Ectodermal cell (in vitro differentiated cells): ENCODE measurements at regions not wholly inside any gene's neighbourhood (a gene's known extent, or its start where the extent isn't known, plus 50 kb on each side); places are given as distances from the start of the nearest gene placed in this dataset.
"Not testable (repeated sequence)": the region's sequence is repeated elsewhere in the genome, so short reads cannot be mapped to it uniquely, and the experiment has no call there.

ENCODE experiments used
- H3K27ac ChIP-seq: 2 replicates; pipeline ENCODE4 v1.7.0; 2013; ENCODE audit warnings: mild to moderate bottlenecking, low read depth, low read length; ENCODE audit not compliant: insufficient read depth, poor library complexity, severe bottlenecking
- H3K27me3 ChIP-seq: 2 replicates; pipeline ENCODE4 v1.7.0; 2013; ENCODE audit warnings: mild to moderate bottlenecking, low read length; ENCODE audit not compliant: insufficient read depth, control insufficient read depth, poor library complexity, severe bottlenecking
- H3K36me3 ChIP-seq: one replicate; pipeline ENCODE4 v1.7.0; 2013; ENCODE audit warnings: low read length; ENCODE audit not compliant: control insufficient read depth, insufficient read depth
- H3K4me1 ChIP-seq: one replicate; pipeline ENCODE4 v1.7.0; 2013; ENCODE audit warnings: low read length; ENCODE audit not compliant: control insufficient read depth, insufficient read depth
- H3K4me3 ChIP-seq: 2 replicates; pipeline ENCODE4 v1.7.0; 2013; ENCODE audit warnings: low read depth, low read length, control low read depth; ENCODE audit not compliant: insufficient read depth
- H3K9me3 ChIP-seq: 2 replicates; pipeline ENCODE4 v1.7.0; 2013; ENCODE audit warnings: mild to moderate bottlenecking, low read length, moderate library complexity; ENCODE audit not compliant: control insufficient read depth
- WGBS, 2 experiments: methylation state at CpG; one replicate each; pipeline ENCODE4 v1.1.7; 2013; ENCODE audit warnings: missing lambda C conversion rate in 2 of 2; 5-methylcytosine and 5-hydroxymethylcytosine counted together

DNA sequence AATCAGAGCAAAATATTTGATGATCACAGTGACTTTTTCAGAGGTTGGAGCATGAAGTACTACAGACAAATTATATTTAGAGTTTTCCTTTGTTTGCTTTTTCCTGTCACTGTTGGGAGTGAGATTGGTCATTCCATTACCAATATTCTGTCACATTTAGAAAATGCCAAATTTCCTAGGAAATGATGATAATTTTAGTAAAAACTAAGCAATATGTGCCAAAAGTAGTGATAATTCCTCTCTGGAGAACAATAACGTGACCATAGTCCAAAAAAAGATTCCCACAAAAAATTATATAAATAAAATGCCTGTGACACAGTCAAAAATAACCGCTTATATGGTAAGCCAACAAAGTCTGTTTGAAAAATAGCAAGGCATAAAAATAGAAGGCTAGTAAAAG lies 2719.4 kb downstream of the PCDH9 start:
- no peaks in the 10 kb centered on the region for H3K9me3 ChIP-seq
- 100% methylated on average over 2 of the region's 2 CpGs; no CpG with 5 or more reads in 1 of the 2 experiments for WGBS, 2 experiments
- H3K4me3 ChIP-seq, result no peak overlapping the region
- H3K36me3 ChIP-seq, result no peaks in the 10 kb centered on the region
- no peaks in the 10 kb centered on the region for H3K27me3 ChIP-seq
- no peak overlapping the region for H3K27ac ChIP-seq
- H3K4me1 ChIP-seq, result no peaks in the 10 kb centered on the region

DNA sequence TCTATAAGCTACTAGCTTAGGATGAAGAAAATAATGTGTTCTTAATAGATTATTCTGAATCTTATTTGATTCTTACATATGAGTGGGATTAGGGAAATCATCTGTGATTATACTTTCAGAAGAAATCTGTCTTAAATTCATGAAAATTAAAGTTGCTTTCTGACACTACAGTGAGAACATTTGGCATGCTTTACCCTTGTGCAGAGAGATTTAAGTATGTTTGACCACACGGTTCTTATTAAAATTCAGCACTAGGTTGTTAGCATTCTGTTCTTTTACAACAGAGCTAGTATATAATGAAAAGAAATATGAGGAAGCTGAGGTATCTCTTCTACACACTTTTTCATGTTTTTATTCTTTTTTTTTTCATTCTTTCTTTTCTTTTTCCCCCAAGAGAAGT lies 2723.9 kb downstream of the PCDH9 start:
- no peaks in the 10 kb centered on the region for H3K9me3 ChIP-seq
- H3K27ac ChIP-seq, result no peak overlapping the region
- H3K36me3 ChIP-seq, result no peaks in the 10 kb centered on the region
- no peaks in the 10 kb centered on the region for H3K4me1 ChIP-seq
- no peak overlapping the region for H3K4me3 ChIP-seq
- 91% methylated on average over 1 of the region's 1 CpG; no CpG with 5 or more reads in 1 of the 2 experiments for WGBS, 2 experiments
- no peaks in the 10 kb centered on the region for H3K27me3 ChIP-seq

DNA sequence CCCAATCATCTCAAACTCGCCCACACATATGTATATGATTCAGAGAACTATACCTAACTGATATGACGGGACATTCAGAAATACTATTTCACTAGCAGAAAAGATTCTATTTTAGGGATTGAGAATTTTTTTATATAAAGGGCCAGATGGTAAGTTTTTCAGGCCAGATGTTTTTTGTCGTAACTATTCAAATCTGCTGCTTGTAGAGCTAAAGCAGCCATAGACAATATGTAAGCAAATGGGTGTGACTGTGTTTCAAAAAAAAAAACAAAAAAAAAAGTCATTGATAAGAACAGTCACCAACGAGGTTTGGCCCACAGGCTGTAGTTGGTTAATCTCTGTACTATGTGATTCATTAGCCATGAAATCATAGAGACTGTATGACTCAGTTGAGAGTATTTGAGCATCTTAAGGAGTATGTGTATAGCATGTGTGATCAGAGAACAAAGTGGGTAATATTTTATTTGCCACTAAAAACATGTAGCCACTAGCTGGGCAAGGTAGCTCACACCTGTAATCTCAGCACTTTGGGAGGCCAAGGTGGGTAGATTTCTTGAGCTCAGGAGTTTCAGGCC lies 2724.7 kb downstream of the PCDH9 start:
- Histone ChIP-seq H3K36me3 (no peaks in the 10 kb centered on the region), H3K9me3 (no peaks in the 10 kb centered on the region), H3K4me1 (no peaks in the 10 kb centered on the region), H3K27me3 (no peaks in the 10 kb centered on the region), H3K4me3 (no peak overlapping the region), H3K27ac (no peak overlapping the region)
- 97 to 98% methylated on average over 2 to 4 of the region's 4 CpGs for WGBS, 2 experiments

DNA sequence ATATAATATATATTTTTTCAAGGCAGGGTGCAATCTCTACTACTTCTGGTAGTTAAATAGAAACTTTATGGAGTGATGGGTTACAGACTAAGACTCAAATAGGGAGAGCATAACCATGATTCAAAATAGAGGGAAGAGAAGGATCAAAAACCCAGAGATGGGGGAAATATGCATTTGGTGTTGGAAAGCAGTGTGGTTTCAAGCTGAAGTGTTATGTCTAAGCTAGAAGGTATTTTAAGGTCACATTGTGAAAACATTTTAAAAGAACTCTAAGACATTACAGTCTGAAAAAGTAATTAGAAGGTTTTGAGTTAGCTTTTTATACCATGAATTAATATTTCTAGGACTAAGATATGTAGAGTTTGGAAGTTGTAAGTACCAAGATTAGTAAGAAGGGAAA lies 2741.4 kb downstream of the PCDH9 start:
- Histone ChIP-seq H3K36me3 (no peaks in the 10 kb centered on the region), H3K9me3 (no peaks in the 10 kb centered on the region), H3K4me1 (no peaks in the 10 kb centered on the region), H3K27ac (no peak overlapping the region), H3K27me3 (no peaks in the 10 kb centered on the region), H3K4me3 (no peak overlapping the region)

DNA sequence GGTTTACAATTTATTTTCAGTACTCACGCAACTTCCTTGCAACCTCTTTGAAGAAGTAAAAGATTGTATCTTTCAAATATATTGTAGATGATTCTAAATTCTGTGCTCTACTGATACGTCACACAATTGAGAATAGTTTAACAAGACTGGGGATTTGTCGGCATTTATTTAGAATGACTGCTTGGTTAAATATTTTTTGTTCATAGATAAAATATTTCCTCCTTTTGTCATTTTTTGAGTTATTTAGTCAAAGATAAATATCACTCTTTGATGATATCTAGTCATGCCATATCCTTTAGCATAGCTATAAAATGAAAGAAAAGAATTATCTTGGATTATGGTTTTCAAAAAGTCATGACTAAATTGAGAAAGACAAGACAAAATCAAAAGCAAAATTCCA lies 2747.8 kb downstream of the PCDH9 start:
- no peak overlapping the region for H3K27ac ChIP-seq
- no peaks in the 10 kb centered on the region for H3K9me3 ChIP-seq
- 97 to 100% methylated on average over 2 to 3 of the region's 3 CpGs for WGBS, 2 experiments
- H3K27me3 ChIP-seq, result no peaks in the 10 kb centered on the region
- H3K36me3 ChIP-seq, result no peaks in the 10 kb centered on the region
- no peaks in the 10 kb centered on the region for H3K4me1 ChIP-seq
- no peak overlapping the region for H3K4me3 ChIP-seq

DNA sequence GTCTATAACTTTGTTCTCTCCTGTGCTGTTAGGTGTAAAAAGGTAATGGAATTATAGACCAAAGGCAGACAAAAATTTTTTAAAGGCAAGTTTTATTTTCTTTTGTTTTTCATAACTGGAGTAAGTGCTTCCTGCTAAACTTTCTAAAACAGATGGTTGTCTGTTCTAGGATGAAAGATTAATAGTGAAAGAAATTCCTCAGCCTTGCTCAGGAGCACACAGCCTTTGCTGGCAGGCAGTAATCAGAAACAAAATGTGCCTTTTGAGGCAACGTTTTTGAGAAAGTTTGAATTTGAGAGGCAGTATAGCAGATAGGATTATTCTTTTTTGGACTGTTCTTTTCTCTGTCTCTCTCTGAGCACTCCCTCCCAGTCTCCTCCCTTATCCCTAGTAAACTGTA lies 2749.5 kb downstream of the PCDH9 start:
- Histone ChIP-seq H3K4me3 (no peak overlapping the region), H3K36me3 (no peaks in the 10 kb centered on the region), H3K27me3 (no peaks in the 10 kb centered on the region), H3K4me1 (no peaks in the 10 kb centered on the region), H3K27ac (no peak overlapping the region), H3K9me3 (no peaks in the 10 kb centered on the region)
- 30 to 40% methylated on average over 1 of the region's 1 CpG for WGBS, 2 experiments

DNA sequence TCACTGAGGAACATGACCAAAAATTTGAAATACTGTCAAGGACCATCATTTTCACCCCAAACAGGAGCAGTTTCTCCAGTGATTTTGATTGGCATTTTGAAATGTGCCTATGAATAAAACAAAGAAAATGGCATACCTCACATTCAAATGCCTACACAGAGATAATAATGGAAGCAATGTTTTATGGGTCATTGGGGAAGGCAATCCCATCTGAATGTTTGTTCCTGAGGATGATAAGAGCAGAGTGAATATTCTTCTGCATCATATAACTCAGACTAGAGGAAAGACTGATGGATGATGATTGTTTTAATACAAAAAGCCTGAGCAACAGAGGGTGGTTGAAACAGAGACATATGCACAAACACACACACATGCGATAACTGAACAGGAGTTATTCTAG lies 2749.9 kb downstream of the PCDH9 start:
- Histone ChIP-seq H3K36me3 (no peaks in the 10 kb centered on the region), H3K27ac (no peak overlapping the region), H3K27me3 (no peaks in the 10 kb centered on the region), H3K9me3 (no peaks in the 10 kb centered on the region), H3K4me1 (no peaks in the 10 kb centered on the region), H3K4me3 (no peak overlapping the region)
- WGBS, 2 experiments, result 83 to 100% methylated on average over 1 of the region's 1 CpG

DNA sequence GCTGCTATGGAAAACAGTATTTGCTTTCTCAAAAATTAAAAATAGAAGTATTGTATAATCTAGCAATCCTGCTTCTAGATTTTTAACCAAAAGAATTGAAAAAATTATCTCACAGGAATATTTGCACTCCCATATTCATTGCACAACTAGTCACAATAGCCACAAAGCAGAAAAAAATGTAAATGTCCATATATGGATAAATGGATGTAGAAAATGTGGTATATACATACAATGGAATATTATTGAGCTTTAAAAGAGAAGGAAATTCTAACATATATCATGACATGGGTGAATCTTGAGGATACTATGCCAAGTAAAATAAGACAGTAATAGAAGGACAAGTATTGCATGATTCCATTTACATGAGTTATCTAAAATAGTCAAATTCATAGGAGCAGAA lies 2753.0 kb downstream of the PCDH9 start:
- H3K27me3 ChIP-seq, result no peaks in the 10 kb centered on the region
- no peak overlapping the region for H3K4me3 ChIP-seq
- H3K4me1 ChIP-seq, result no peaks in the 10 kb centered on the region
- H3K27ac ChIP-seq, result no peak overlapping the region
- no peaks in the 10 kb centered on the region for H3K36me3 ChIP-seq
- H3K9me3 ChIP-seq, result no peaks in the 10 kb centered on the region

DNA sequence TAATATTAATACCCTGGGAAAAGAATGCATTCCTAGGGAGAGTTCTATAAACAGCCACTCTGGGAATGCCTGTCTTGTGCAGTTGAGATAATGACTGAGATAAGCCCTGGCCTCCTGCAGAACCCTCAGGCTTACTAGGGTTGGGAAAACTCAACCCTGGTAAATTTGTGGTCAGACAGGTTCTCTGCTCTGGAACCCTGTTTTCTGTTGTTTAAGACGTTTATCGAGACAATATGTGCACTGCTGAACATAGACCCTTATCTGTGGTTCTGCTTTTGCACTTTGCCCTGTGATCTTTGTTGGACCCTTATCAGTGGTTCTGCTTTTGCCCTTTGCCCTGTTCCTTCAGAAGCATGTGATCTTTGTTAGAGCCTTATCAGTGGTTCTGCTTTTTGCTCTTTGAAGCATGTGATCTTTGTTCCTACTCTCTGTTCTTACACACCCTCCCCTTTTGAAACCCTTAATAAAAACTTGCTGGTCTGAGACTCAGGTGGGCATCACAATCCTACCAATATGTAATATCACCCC lies 2754.0 kb downstream of the PCDH9 start:
- not testable (repeated sequence) for H3K36me3 ChIP-seq, H3K4me1 ChIP-seq, H3K27ac ChIP-seq, H3K9me3 ChIP-seq, H3K4me3 ChIP-seq, H3K27me3 ChIP-seq
- WGBS, 2 experiments, result 93 to 99% methylated on average over 2 of the region's 2 CpGs

DNA sequence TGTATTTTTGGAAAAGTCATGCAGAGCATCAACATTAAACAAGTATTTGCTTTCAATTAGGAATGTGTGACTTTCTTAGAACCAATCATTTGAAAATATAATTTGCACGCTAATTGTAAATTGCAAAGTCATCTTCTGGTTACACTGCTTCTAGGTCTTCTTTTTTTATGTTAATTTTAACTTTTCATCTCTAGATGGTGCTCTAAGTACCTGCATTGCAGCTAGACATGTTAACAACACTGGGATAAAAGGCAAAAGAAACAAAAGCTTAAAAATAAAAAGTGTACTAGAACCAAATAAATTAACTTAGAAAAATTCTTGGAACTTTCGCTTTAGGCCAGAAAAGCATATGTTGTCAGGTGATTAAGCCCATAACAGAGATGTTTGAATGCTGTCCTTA lies 2758.2 kb downstream of the PCDH9 start:
- Histone ChIP-seq H3K9me3 (no peaks in the 10 kb centered on the region), H3K27ac (no peak overlapping the region), H3K27me3 (no peaks in the 10 kb centered on the region), H3K36me3 (no peaks in the 10 kb centered on the region), H3K4me3 (no peak overlapping the region), H3K4me1 (no peaks in the 10 kb centered on the region)
- WGBS, 2 experiments, result 40 to 75% methylated on average over 1 to 2 of the region's 2 CpGs

DNA sequence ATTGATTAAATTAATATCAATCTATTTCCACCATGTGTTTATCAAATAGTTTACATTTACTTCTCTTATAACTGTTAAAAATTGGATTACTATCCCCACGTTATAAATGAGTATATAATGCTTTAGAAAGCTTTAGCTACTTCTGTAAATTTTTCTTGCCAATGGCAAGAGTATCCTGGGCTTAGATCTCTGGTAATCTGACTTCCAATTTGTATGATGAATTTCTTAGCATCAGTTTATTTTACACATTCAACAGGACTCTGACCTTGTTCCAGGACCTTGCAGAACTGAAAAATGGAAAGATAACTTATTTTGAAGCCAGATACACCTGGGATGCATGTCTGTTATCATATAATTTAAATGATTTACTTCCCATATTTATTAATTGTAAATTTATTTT lies 2759.4 kb downstream of the PCDH9 start:
- Histone ChIP-seq H3K4me3 (no peak overlapping the region), H3K4me1 (no peaks in the 10 kb centered on the region), H3K36me3 (no peaks in the 10 kb centered on the region), H3K27ac (no peak overlapping the region), H3K9me3 (no peaks in the 10 kb centered on the region), H3K27me3 (no peaks in the 10 kb centered on the region)
- WGBS, 2 experiments, result no CpG with 5 or more reads among the region's 1 CpG
